NCI-H774 (cell line): ENCODE measurements at regions not wholly inside any gene's neighbourhood (a gene's known extent, or its start where the extent isn't known, plus 50 kb on each side); places are given as distances from the start of the nearest gene placed in this dataset.
"Not testable (repeated sequence)": the region's sequence is repeated elsewhere in the genome, so short reads cannot be mapped to it uniquely, and the experiment has no call there.

Source experiments
- DNase-seq: peaks from one replicate; lab custom pipeline; 2025; lab: John Stamatoyannopoulos, UW

- DNase-seq, result no peak
Observed at GRCh38 chrX:45591650-45592049, 391.0 kb upstream of the DIPK2B start.

DNA sequence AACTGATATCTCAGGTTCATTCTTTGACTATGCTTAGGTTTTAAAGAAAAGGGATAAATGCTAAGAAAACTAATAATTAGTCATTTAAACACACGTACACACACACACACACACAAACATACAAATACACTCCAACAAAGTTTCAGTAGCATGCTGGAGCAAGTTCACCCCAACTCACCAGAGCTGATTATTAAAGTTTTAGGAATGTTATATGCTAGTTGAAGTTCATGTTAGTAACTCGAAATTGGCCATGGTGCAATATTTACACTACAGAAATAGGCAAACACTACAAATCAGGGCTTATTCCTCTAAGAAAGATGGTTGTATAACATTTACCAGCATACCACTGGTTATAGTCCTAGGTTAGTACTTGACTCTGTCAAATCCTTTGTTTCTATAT lies 384.0 kb upstream of the DIPK2B start:
- DNase-seq, result no peak

- no peak for DNase-seq
Observed at GRCh38 chrX:45577361-45577760, 376.7 kb upstream of the DIPK2B start.

GRCh38 chrX:45571453-45571852 lies 370.8 kb upstream of the DIPK2B start:
- no peak for DNase-seq

- no peak for DNase-seq
Observed at GRCh38 chrX:45566456-45566855, 365.8 kb upstream of the DIPK2B start.

GRCh38 chrX:45557387-45557786 lies 356.7 kb upstream of the DIPK2B start:
- no peak for DNase-seq

- DNase-seq, result no peak
Observed at GRCh38 chrX:45554736-45555135, 354.1 kb upstream of the DIPK2B start.

- DNase-seq, result no peak
Observed at GRCh38 chrX:45553417-45553816, 352.7 kb upstream of the DIPK2B start.

DNA sequence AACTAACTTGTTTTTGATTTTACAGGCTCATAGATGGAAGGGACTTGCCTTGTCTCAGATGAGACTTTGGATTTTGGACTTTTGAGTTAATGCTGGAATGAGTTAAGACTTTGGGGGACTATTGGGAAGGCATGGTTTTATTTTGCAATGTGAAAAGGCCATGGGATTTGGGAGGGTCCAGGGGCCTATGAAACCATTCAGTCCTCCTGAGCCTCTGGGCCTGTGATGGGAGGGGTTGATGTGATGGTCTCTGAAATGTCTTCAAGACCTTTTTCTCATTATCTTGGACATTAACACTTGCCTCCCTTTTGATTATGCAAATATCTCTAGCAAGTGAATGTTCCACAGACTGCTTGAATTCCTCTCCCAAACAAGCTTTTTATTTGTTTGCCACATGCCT lies 346.0 kb upstream of the DIPK2B start:
- not testable (repeated sequence) for DNase-seq

DNA sequence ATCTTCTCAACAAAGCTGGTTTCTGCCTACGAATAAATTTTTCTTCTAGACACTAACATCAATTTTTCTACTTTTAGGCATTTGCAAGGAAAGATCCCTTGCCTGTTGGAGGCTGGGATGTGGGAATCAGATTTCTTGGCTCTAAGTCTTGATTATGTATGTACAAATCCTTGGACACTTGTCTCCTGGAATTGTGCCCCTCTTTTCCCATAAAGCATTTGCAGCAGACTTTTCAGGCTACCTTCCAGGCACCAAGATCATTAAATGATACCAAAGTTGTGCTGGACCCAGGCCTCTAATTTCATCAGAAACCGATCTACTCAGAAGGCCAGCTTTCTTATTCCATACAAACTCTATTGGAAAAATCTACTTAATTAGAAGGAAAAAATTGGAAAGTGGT lies 339.5 kb upstream of the DIPK2B start:
- no peak for DNase-seq

DNA sequence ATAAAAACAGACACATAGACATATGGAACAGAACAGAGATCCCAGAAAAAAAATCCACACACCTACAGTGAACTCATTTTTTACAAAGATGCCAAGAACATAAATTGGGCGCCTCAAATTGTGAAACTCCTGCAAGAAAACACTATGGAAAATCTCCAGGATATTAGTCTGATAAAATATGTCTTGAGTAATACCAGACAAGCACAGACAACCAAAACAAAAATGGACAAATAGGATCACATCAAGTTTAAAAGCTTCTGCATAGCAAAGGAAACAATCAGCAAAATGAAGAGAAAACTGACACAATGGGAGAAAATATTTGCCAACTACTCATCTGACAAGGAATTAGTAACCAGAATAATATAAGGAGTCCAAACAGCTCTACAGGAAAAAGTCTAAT lies 337.3 kb upstream of the DIPK2B start:
- no peak for DNase-seq

- DNase-seq, result no peak
Observed at GRCh38 chrX:45527834-45528233, 327.2 kb upstream of the DIPK2B start.

- no peak for DNase-seq
Observed at GRCh38 chrX:45524805-45525204, 324.1 kb upstream of the DIPK2B start.

DNA sequence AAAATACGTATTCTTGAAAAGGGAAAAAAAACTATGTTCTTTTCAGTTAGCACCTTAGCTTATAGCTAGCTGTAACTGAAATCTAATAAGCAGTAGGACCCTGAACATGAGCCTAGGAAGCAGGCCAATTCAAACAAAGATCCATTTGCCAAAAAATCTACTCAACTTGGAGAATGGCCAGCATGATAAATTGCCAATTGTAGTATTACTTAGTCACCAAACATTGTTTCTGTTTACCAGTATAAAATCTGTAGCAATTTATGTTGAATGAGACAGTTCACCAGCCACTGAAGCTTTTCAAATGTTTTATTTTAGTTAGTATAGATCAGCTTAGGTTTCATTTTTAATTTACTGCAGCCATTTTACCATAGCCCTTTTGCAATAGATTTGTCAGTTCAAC lies 323.6 kb upstream of the DIPK2B start:
- no peak for DNase-seq

DNA sequence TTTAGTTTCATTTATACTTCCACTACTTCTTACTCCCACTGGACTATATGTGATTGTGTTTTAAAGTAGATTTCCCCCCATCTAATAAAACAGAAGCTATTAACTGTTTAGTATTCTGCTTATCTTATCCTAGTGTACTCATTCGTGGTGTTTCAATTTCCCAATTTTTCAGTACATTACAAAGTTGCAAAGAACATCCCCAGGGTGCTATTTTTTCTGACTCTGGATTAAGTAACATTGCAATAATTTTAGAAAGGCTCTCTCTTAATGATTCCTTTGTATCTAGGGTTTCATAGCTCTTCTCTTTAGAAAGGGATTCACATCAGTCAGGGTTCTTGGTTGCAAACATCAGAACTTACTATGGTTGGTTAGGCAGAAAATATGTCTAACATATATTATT lies 317.9 kb upstream of the DIPK2B start:
- DNase-seq, result no peak

- DNase-seq, result no peak
Observed at GRCh38 chrX:45517090-45517973, 316.7 kb upstream of the DIPK2B start.

- no peak for DNase-seq
Observed at GRCh38 chrX:45515262-45516215, 314.9 kb upstream of the DIPK2B start.

GRCh38 chrX:45513042-45513441 lies 312.4 kb upstream of the DIPK2B start:
- DNase-seq, result no peak

- no peak for DNase-seq
Observed at GRCh38 chrX:45508454-45508853, 307.8 kb upstream of the DIPK2B start.

DNA sequence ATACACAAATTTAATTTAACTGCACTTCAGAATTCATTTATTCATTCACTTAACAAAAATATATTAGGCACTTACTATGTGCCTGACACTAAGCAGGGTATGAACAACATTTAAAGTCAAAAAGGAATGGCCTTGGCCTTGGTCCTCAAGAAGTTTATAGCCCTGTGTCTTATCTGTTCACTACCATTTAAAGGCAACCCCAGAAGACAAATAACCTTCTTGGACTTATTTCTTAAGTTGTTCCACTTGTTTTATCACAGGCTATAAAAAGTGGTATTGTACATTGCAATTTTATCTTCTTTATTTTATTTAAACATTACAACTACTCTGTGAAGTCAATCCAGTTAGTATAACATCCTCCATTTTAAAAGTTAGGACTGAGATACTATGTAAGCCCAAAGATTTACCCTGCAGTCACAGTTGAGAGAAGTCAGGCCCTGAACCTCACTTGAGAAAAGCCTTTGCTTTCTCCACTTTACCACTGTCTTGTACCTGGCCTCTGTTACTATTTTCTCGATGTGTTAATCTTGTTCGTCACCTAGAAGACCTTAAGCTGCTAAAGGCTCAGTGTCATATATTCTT lies 305.6 kb upstream of the DIPK2B start:
- no peak for DNase-seq

DNA sequence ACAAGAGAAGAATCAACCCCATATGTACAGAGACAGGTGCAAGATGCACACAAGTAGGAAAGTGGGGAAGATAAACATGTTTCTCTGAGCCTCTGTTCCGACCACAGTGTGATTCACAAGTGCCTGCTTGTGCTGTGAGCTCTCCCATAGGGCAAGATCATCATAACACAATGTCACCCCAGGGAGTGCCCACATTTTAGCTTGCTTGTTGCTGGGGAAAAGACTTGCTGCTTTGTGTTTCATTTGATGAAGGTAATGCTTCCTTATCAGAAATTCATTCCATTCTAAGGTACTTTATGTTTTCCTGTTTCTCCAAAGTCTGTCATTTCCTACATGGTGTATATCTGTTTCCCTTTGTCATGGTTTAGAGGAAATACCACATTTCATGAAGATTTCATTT lies 304.5 kb upstream of the DIPK2B start:
- DNase-seq, result no peak

DNA sequence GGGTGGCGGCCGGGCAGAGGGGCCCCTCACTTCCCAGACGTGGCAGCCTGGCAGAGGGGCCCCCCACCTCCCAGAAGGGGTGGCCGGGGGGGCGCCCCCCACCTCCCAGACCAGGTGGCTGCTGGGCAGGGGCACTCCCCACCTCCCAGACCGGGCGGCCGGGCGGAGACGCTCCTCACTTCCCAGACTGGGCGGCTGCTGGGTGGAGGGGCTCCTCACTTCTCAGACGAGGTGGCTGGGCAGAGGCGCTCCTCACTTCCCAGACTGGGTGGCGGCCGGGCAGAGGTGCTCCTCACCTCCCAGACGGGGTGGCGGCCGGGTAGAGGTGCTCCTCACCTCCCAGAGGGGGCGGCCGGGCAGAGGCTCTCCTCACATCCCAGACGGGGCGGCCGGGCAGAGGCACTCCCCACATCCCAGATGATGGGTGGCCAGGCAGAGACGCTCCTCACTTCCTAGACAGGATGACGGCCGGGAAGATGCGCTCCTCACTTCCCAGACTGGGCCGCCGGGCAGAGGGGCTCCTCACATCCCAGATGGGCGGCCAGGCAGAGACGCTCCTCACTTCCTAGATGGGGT lies 303.2 kb upstream of the DIPK2B start:
- not testable (repeated sequence) for DNase-seq
